A549 (cell line): ENCODE measurements at regions not wholly inside any gene's neighbourhood (a gene's known extent, or its start where the extent isn't known, plus 50 kb on each side); places are given as distances from the start of the nearest gene placed in this dataset.

Experiments
- ATAC-seq, 2 experiments: fragments of 200-7000 bp in 1 of 2; fragments of >200 bp in 1 of 2; cut with Nextera tagmentation in 1 of 2; cut with Tn5 transposase in 1 of 2; 3 replicates each; pipeline versions ENCODE4 v1.8.0 to v1.9.1; 2018 to 2020; ENCODE audit warnings: mild to moderate bottlenecking in 1 of 2, moderate library complexity in 1 of 2
- CTCF ChIA-PET: fragments of 300-600 bp; sonication (Branson Sonifier 250); formaldehyde crosslinking; extraction: SDS; loops from one replicate; lab custom pipeline; 2021; ENCODE audit warnings: antibody characterized with exemption, inconsistent platforms; lab: Yijun Ruan, JAX
- POLR2A ChIA-PET: fragments of 350-600 bp; formaldehyde crosslinking; extraction: SDS; loops from one replicate; lab custom pipeline; 2021; ENCODE audit warnings: antibody characterized with exemption, inconsistent platforms; lab: Yijun Ruan, JAX
- DNase-seq, 2 experiments: peaks; one replicate each; pipeline versions ENCODE4 v3.0.0 to v3.0.0-alpha.2; 2011 to 2016; ENCODE audit warnings: low read depth in 1 of 2, low spot score in 1 of 2
- FAIRE-seq: peaks from 2 replicates; lab custom pipeline; 2011; peaks lifted over from hg19 to GRCh38; lab: Jason Lieb, UNC
- H3K27ac ChIP-seq, 2 experiments: fragments of >200 bp; sonication (Bioruptor Twin); formaldehyde crosslinking; 3 replicates each; pipeline ENCODE4 v1.5.1; 2016 to 2017
- H3K4me1 ChIP-seq: fragments of >200 bp; sonication (Bioruptor Twin); formaldehyde crosslinking; 3 replicates; pipeline ENCODE4 v1.6.1; 2016
- H3K4me2 ChIP-seq: fragments of >200 bp; sonication (Bioruptor Twin); formaldehyde crosslinking; 3 replicates; pipeline ENCODE4 v1.6.1; 2016
- H3K4me3 ChIP-seq: fragments of >200 bp; sonication (Bioruptor Twin); formaldehyde crosslinking; 3 replicates; pipeline ENCODE4 v1.5.1; 2016
- H3K9me3 ChIP-seq: fragments of >200 bp; sonication (Bioruptor Twin); formaldehyde crosslinking; 3 replicates; pipeline ENCODE4 v1.6.1; 2016
- BHLHE40 ChIP-seq: IDR thresholded peaks from 2 replicates; pipeline ENCODE4 v1.6.1; 2012; ENCODE audit warnings: low read depth, low read length, inconsistent platforms
- CBX8 ChIP-seq: fragments of 200-600 bp; sonication (generic); IDR thresholded peaks from 2 replicates; pipeline ENCODE4 v1.6.1; 2016
- CEBPB ChIP-seq, 2 experiments: fragments of >200 bp in 1 of 2; sonication (Bioruptor Twin) in 1 of 2; formaldehyde crosslinking in 1 of 2; IDR thresholded peaks; 2 replicates each; pipeline ENCODE4 v1.6.1; 2012 to 2016
- EHF ChIP-seq: fragments of 250-450 bp; sonication (Bioruptor Pico); IDR thresholded peaks from 2 replicates; pipeline ENCODE4 v1.5.0; 2020; ENCODE audit warnings: mild to moderate bottlenecking
- EHMT2 ChIP-seq: fragments of 200-600 bp; sonication (generic); IDR thresholded peaks from 2 replicates; pipeline ENCODE4 v1.6.1; 2016; ENCODE audit warnings: antibody characterized with exemption, low read depth, mild to moderate bottlenecking, moderate library complexity
- EP300 ChIP-seq, 2 experiments: fragments of >200 bp; sonication (Bioruptor Twin); formaldehyde crosslinking; IDR thresholded peaks; 2 replicates in 1 of 2; 3 replicates in 1 of 2; pipeline ENCODE4 v1.6.1; 2016 to 2017
- FOSL2 ChIP-seq, 2 experiments: fragments of 450-650 bp in 1 of 2; fragments of >200 bp in 1 of 2; sonication (Bioruptor Twin) in 1 of 2; formaldehyde crosslinking; IDR thresholded peaks; 2 replicates each; pipeline versions ENCODE4 v1.5.0 to v1.6.1; 2016 to 2020; ENCODE audit warnings: mild to moderate bottlenecking in 1 of 2, moderate library complexity in 1 of 2
- FOXS1 ChIP-seq: fragments of 250-450 bp; sonication (Bioruptor Pico); IDR thresholded peaks from 2 replicates; pipeline ENCODE4 v1.5.0; 2020; ENCODE audit warnings: mild to moderate bottlenecking, moderate library complexity
- HDAC2 ChIP-seq: fragments of 200-600 bp; sonication (generic); IDR thresholded peaks from 2 replicates; pipeline ENCODE4 v1.6.1; 2016
- HOXB13 ChIP-seq: fragments of 250-450 bp; sonication (Bioruptor Pico); IDR thresholded peaks from 2 replicates; pipeline ENCODE4 v1.5.0; 2020; ENCODE audit warnings: low read depth, mild to moderate bottlenecking, moderate library complexity
- JUN ChIP-seq, 2 experiments: fragments of >200 bp; sonication (Bioruptor Twin); formaldehyde crosslinking; IDR thresholded peaks; 2 replicates in 1 of 2; 3 replicates in 1 of 2; pipeline ENCODE4 v1.6.1; 2016 to 2017
- KDM5A ChIP-seq: fragments of 200-600 bp; sonication (generic); IDR thresholded peaks from 2 replicates; pipeline ENCODE4 v1.6.1; 2016; ENCODE audit warnings: antibody characterized with exemption, mild to moderate bottlenecking
- MAFK ChIP-seq: fragments of 450-650 bp; IDR thresholded peaks from 2 replicates; pipeline ENCODE4 v1.6.1; 2014; ENCODE audit not compliant: partially characterized antibody
- MAZ ChIP-seq: fragments of 150-350 bp; IDR thresholded peaks from 2 replicates; pipeline ENCODE4 v1.6.1; 2014; ENCODE audit warnings: antibody characterized with exemption, low read depth, low read length, borderline replicate concordance
- MYC ChIP-seq: IDR thresholded peaks from 2 replicates; pipeline ENCODE4 v1.6.1; 2012; ENCODE audit warnings: mild to moderate bottlenecking, inconsistent platforms, low read length, improper control_type of control experiment, borderline replicate concordance
- NR3C1 ChIP-seq: fragments of >200 bp; sonication (Bioruptor Twin); formaldehyde crosslinking; IDR thresholded peaks from 3 replicates; pipeline ENCODE4 v1.6.1; 2017
- PBX3 ChIP-seq: IDR thresholded peaks from 2 replicates; pipeline ENCODE4 v1.6.1; 2012
- PHF8 ChIP-seq: fragments of 200-600 bp; sonication (generic); IDR thresholded peaks from 2 replicates; pipeline ENCODE4 v1.6.1; 2016; ENCODE audit warnings: low read depth, mild to moderate bottlenecking, antibody characterized with exemption, moderate library complexity, borderline replicate concordance
- POLR2AphosphoS2 ChIP-seq: conservative IDR thresholded peaks from 2 replicates; pipeline ENCODE4 v1.6.1; 2012; ENCODE audit warnings: low read length, improper control_type of control experiment, inconsistent platforms
- RNF2 ChIP-seq: fragments of 200-600 bp; sonication (generic); IDR thresholded peaks from 2 replicates; pipeline ENCODE4 v1.6.1; 2016; ENCODE audit warnings: low read depth, mild to moderate bottlenecking, antibody characterized with exemption, moderate library complexity, borderline replicate concordance
- SREBF2 ChIP-seq: fragments of 450-650 bp; IDR thresholded peaks from 2 replicates; pipeline ENCODE4 v1.6.1; 2014; ENCODE audit warnings: mild to moderate bottlenecking, moderate library complexity
- ZNF302 ChIP-seq: fragments of 250-450 bp; sonication (Bioruptor Pico); IDR thresholded peaks from 2 replicates; pipeline ENCODE4 v1.9.0; 2021; ENCODE audit warnings: inconsistent platforms, mild to moderate bottlenecking, moderate library complexity
- WGBS: methylation state at CpG from one replicate; pipeline ENCODE4 v1.1.6; 2017; ENCODE audit errors: missing lambda C conversion rate; 5-methylcytosine and 5-hydroxymethylcytosine counted together
- TF ChIP-seq, protein P1 (sequence below): fragments of >200 bp; sonication (Bioruptor Twin); formaldehyde crosslinking; IDR thresholded peaks from 3 replicates; pipeline ENCODE4 v1.6.1; 2016
- TF ChIP-seq, protein P2 (sequence below): fragments of 250-450 bp; sonication (Bioruptor Pico); IDR thresholded peaks from 2 replicates; pipeline ENCODE4 v1.5.0; 2021; ENCODE audit warnings: mild to moderate bottlenecking, moderate library complexity, borderline replicate concordance
- TF ChIP-seq, protein P3 (sequence below): IDR thresholded peaks from 2 replicates; pipeline ENCODE4 v1.6.1; 2012
- TF ChIP-seq, protein P4 (sequence below): fragments of >200 bp; sonication (Bioruptor Twin); formaldehyde crosslinking; IDR thresholded peaks from 2 replicates; pipeline ENCODE4 v1.6.1; 2016
- TF ChIP-seq, protein P5 (sequence below): IDR thresholded peaks from 2 replicates; pipeline ENCODE4 v1.6.1; 2012; ENCODE audit warnings: low read depth, borderline replicate concordance

DNA sequence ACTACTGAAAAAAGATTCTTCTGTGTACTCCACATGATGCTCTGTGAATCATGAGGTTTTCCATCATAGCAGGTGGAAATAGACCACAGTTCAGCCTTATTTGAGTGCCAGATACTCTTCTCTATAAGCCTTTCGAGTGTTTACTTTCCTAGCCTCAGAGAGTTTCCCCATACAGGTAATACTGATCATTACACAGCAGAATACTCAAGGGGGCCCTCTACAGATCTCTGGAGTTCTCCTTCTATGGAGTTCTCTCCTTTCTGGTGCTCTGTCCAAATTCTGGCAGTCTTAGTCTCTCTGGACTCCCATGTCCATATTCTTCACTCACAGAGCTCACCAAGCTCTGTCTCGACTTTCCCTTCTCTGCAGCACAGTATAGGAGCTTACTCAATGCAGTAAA is 175.7 kb upstream of the CARD18 start:
- TF ChIP-seq BHLHE40 (no peak), JUN (IDR thresholded peaks at IDR 0.05) (no peak), EHMT2 (no peak), FOSL2 (IDR thresholded peaks at IDR 0.05) (no peak), FOSL2 (CRISPR knock-in tag; IDR thresholded peaks at IDR 0.05) (no peak), MAZ (no peak), CBX8 (no peak), ZNF302 (CRISPR knock-in tag) (no peak), FOXS1 (CRISPR knock-in tag) (no peak), HOXB13 (CRISPR knock-in tag) (no peak), RNF2 (no peak), MYC (no peak), KDM5A (no peak), MAFK (no peak), SREBF2 (no peak), HDAC2 (no peak)
- TF ChIP-seq, protein P1, sequence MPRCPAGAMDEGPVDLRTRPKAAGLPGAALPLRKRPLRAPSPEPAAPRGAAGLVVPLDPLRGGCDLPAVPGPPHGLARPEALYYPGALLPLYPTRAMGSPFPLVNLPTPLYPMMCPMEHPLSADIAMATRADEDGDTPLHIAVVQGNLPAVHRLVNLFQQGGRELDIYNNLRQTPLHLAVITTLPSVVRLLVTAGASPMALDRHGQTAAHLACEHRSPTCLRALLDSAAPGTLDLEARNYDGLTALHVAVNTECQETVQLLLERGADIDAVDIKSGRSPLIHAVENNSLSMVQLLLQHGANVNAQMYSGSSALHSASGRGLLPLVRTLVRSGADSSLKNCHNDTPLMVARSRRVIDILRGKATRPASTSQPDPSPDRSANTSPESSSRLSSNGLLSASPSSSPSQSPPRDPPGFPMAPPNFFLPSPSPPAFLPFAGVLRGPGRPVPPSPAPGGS, result no peak
- TF ChIP-seq, protein P2, sequence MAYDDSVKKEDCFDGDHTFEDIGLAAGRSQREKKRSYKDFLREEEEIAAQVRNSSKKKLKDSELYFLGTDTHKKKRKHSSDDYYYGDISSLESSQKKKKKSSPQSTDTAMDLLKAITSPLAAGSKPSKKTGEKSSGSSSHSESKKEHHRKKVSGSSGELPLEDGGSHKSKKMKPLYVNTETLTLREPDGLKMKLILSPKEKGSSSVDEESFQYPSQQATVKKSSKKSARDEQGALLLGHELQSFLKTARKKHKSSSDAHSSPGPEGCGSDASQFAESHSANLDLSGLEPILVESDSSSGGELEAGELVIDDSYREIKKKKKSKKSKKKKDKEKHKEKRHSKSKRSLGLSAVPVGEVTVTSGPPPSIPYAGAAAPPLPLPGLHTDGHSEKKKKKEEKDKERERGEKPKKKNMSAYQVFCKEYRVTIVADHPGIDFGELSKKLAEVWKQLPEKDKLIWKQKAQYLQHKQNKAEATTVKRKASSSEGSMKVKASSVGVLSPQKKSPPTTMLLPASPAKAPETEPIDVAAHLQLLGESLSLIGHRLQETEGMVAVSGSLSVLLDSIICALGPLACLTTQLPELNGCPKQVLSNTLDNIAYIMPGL, result no peak
- TF ChIP-seq, protein P3, sequence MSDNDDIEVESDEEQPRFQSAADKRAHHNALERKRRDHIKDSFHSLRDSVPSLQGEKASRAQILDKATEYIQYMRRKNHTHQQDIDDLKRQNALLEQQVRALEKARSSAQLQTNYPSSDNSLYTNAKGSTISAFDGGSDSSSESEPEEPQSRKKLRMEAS, result no peak
- no peaks in the 10 kb centered on the region for H3K9me3 ChIP-seq
- CTCF ChIA-PET, result no interaction called here
- WGBS, result 4% methylated on average over 2 of the region's 2 CpGs
- H3K4me3 ChIP-seq, result no peak overlapping the region
- no peak overlapping the region for H3K27ac ChIP-seq
- POLR2A ChIA-PET, result no interaction called here
- H3K4me1 ChIP-seq, result no peaks in the 10 kb centered on the region
- peak in 1 of 2 experiments; percentile 0 for DNase-seq
- ATAC-seq, result no peak
- no peak overlapping the region for H3K4me2 ChIP-seq
- FAIRE-seq, result no peak

DNA sequence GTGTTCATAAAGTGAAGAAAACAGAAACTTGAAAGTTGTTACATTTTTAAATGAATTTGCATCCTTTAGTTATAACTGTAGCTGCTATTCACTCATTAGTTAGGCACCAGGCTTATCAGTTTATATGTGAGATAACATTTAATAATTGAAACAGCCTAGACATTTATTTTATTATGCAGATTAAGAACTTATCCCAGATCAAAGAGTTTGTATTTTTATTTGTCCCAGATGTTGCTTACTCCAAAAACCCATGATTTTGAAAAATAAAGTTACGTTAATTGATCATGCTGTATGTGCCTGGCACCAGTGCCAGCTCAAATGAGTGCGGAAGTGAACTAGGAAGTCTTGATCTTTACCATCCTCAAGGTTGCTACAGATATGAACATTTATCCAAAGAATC is 172.7 kb upstream of the CARD18 start:
- no peak overlapping the region for H3K27ac ChIP-seq
- DNase-seq, result no peak

GRCh38 chr11:105298630-105299029 is 159.1 kb upstream of the CARD18 start:
- 70% methylated on average over 3 of the region's 3 CpGs for WGBS
- no peaks in the 10 kb centered on the region for H3K4me1 ChIP-seq
- CTCF ChIA-PET, result interaction anchor here (0.5 to 0.6 kb wide), 2 partner anchors 190 to 480 kb away, joined by 3 read pairs; no protein-coding TSS in a partner anchor
- DNase-seq, result no peak
- H3K9me3 ChIP-seq, result no peaks in the 10 kb centered on the region
- POLR2A ChIA-PET, result no interaction called here
- TF ChIP-seq NR3C1, result no peak
- TF ChIP-seq PBX3, result no peak
- TF ChIP-seq, protein P4, sequence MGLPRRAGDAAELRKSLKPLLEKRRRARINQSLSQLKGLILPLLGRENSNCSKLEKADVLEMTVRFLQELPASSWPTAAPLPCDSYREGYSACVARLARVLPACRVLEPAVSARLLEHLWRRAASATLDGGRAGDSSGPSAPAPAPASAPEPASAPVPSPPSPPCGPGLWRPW, result no peak
- no peak for TF ChIP-seq BHLHE40
- no peak for TF ChIP-seq SREBF2
- TF ChIP-seq CEBPB (IDR thresholded peaks at IDR 0.05), result no peak
- no peak for TF ChIP-seq POLR2AphosphoS2
- no peak for TF ChIP-seq HDAC2
- TF ChIP-seq, all 56 proteins: peak for 0
- H3K4me2 ChIP-seq, result no peak overlapping the region
- FAIRE-seq, result no peak
- no peak overlapping the region for H3K27ac ChIP-seq
- H3K4me3 ChIP-seq, result no peak overlapping the region
- no peak for ATAC-seq

More for the DNA sequence above, 172.7 kb upstream of the CARD18 start:
- FAIRE-seq (no peak), ATAC-seq (no peak)
- H3K4me1 ChIP-seq, result no peaks in the 10 kb centered on the region
- WGBS, result 42% methylated on average over 2 of the region's 2 CpGs
- no peak overlapping the region for H3K4me2 ChIP-seq
- TF ChIP-seq EP300 (IDR thresholded peaks at IDR 0.05) (no peak), POLR2AphosphoS2 (no peak), RNF2 (no peak), EHF (CRISPR knock-in tag) (no peak), PHF8 (no peak)
- TF ChIP-seq, protein P5, sequence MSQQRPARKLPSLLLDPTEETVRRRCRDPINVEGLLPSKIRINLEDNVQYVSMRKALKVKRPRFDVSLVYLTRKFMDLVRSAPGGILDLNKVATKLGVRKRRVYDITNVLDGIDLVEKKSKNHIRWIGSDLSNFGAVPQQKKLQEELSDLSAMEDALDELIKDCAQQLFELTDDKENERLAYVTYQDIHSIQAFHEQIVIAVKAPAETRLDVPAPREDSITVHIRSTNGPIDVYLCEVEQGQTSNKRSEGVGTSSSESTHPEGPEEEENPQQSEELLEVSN, result no peak
- H3K4me3 ChIP-seq, result no peak overlapping the region
- CTCF ChIA-PET, result interaction anchor here (0.5 kb wide), 1 partner anchor 296 kb away, joined by 3 read pairs; no protein-coding TSS in a partner anchor
- no peaks in the 10 kb centered on the region for H3K9me3 ChIP-seq
- POLR2A ChIA-PET, result no interaction called here
